IMR-90 (cell line): ENCODE measurements at regions not wholly inside any gene's neighbourhood (a gene's known extent, or its start where the extent isn't known, plus 50 kb on each side); places are given as distances from the start of the nearest gene placed in this dataset.

ENCODE experiments used
- ATAC-seq: fragments of 200-7000 bp; cut with Tn5 transposase; 2 replicates; pipeline ENCODE4 v1.9.1; 2020; ENCODE audit warnings: low read depth, mild to moderate bottlenecking, moderate library complexity
- BruUV-seq: library from RNA; stranded (reverse); fragments of 400-500 nt; replicated peaks from 2 replicates; lab custom pipeline; 2021; lab: Mats Ljungman, UMichigan
- CTCF ChIA-PET: fragments of 300-600 bp; formaldehyde crosslinking; extraction: SDS; loops from one replicate; lab custom pipeline; 2021; ENCODE audit warnings: antibody characterized with exemption; lab: Yijun Ruan, JAX
- POLR2A ChIA-PET: fragments of 300-600 bp; sonication (Branson Sonifier 250); formaldehyde crosslinking; loops from one replicate; lab custom pipeline; 2022; ENCODE audit warnings: antibody characterized with exemption; ENCODE audit not compliant: unreplicated experiment; lab: Charles Lee
- DNase-seq: peaks from one replicate; pipeline ENCODE4 v3.0.0; 2013
- H2AFZ ChIP-seq: replicated peaks from 2 replicates; pipeline ENCODE3; 2013; ENCODE audit warnings: low read length, mild to moderate bottlenecking; ENCODE audit not compliant: poor library complexity
- H2AK5ac ChIP-seq: 2 replicates; pipeline ENCODE4 v1.6.1; 2013; ENCODE audit warnings: low read depth, low read length, inconsistent platforms
- H2AK9ac ChIP-seq: replicated peaks from 2 replicates; pipeline ENCODE3; 2013; ENCODE audit warnings: mild to moderate bottlenecking, low read depth, low read length, moderate library complexity; ENCODE audit not compliant: poor library complexity
- H2BK120ac ChIP-seq: 2 replicates; pipeline ENCODE4 v1.6.1; 2013; ENCODE audit warnings: low read depth, low read length, inconsistent platforms
- H2BK15ac ChIP-seq: 3 replicates; pipeline ENCODE4 v1.6.1; 2013; ENCODE audit warnings: low read depth, low read length, inconsistent platforms
- H2BK20ac ChIP-seq: 2 replicates; pipeline ENCODE4 v1.6.1; 2013; ENCODE audit warnings: low read depth, mild to moderate bottlenecking, inconsistent platforms, low read length, moderate library complexity
- H2BK5ac ChIP-seq: 2 replicates; pipeline ENCODE4 v1.6.1; 2013; ENCODE audit warnings: mild to moderate bottlenecking, low read depth, low read length, inconsistent platforms; ENCODE audit not compliant: poor library complexity, severe bottlenecking
- H3K14ac ChIP-seq: replicated peaks from 2 replicates; pipeline ENCODE4 v1.6.1; 2013; ENCODE audit warnings: low read depth, low read length, inconsistent platforms
- H3K18ac ChIP-seq: 2 replicates; pipeline ENCODE4 v1.6.1; 2013; ENCODE audit warnings: low read depth, low read length, control low read depth
- H3K23ac ChIP-seq: 2 replicates; pipeline ENCODE4 v1.6.1; 2013; ENCODE audit warnings: low read depth, low read length, inconsistent platforms
- H3K27ac ChIP-seq: 2 replicates; pipeline ENCODE4 v1.5.1; 2013; ENCODE audit warnings: mild to moderate bottlenecking, control low read depth, low read length; ENCODE audit not compliant: insufficient read depth
- H3K27me3 ChIP-seq: 2 replicates; pipeline ENCODE4 v1.6.1; 2013; ENCODE audit warnings: low read length; ENCODE audit not compliant: control insufficient read depth, insufficient read depth
- H3K36me3 ChIP-seq: 2 replicates; pipeline ENCODE4 v1.6.1; 2013; ENCODE audit warnings: low read length, mixed read lengths; ENCODE audit not compliant: control insufficient read depth, insufficient read depth
- H3K4ac ChIP-seq: 2 replicates; pipeline ENCODE4 v1.6.1; 2013; ENCODE audit warnings: low read depth, low read length, inconsistent platforms
- H3K4me1 ChIP-seq: 2 replicates; pipeline ENCODE4 v1.6.1; 2013; ENCODE audit warnings: low read length, mixed read lengths; ENCODE audit not compliant: control insufficient read depth, insufficient read depth
- H3K4me2 ChIP-seq: 2 replicates; pipeline ENCODE4 v1.6.1; 2013; ENCODE audit warnings: low read depth, mild to moderate bottlenecking, control low read depth, low read length, moderate library complexity
- H3K4me3 ChIP-seq: 2 replicates; pipeline ENCODE4 v1.5.1; 2013; ENCODE audit warnings: low read depth, mild to moderate bottlenecking, control low read depth, low read length, moderate library complexity; ENCODE audit not compliant: insufficient read depth
- H3K56ac ChIP-seq: 2 replicates; pipeline ENCODE4 v1.6.1; 2013; ENCODE audit warnings: low read length, inconsistent platforms; ENCODE audit not compliant: insufficient read depth; ENCODE audit errors: extremely low read depth
- H3K79me1 ChIP-seq, 2 experiments: 2 replicates each; pipeline ENCODE4 v1.6.1; 2013; ENCODE audit warnings: low read length in 2 of 2, inconsistent platforms in 1 of 2, low read depth in 1 of 2
- H3K9ac ChIP-seq: 2 replicates; pipeline ENCODE4 v1.6.1; 2013; ENCODE audit warnings: low read depth, low read length, control low read depth
- H3K9me1 ChIP-seq: 2 replicates; pipeline ENCODE4 v1.6.1; 2013; ENCODE audit warnings: low read length, inconsistent platforms; ENCODE audit not compliant: insufficient read depth
- H3K9me3 ChIP-seq: 2 replicates; pipeline ENCODE4 v1.6.1; 2013; ENCODE audit warnings: low read length; ENCODE audit not compliant: control insufficient read depth, insufficient read depth
- H4K20me1 ChIP-seq: 2 replicates; pipeline ENCODE4 v1.6.1; 2013; ENCODE audit warnings: low read length, inconsistent platforms; ENCODE audit not compliant: insufficient read depth
- H4K5ac ChIP-seq: 2 replicates; pipeline ENCODE4 v1.6.1; 2013; ENCODE audit warnings: mild to moderate bottlenecking, low read depth, low read length, control low read depth
- H4K8ac ChIP-seq, 2 experiments: 2 replicates each; pipeline ENCODE4 v1.6.1; 2013; ENCODE audit warnings: low read depth in 2 of 2, low read length in 2 of 2, control low read depth in 1 of 2, inconsistent platforms in 1 of 2
- H4K91ac ChIP-seq: 2 replicates; pipeline ENCODE4 v1.6.1; 2013; ENCODE audit warnings: low read depth, low read length, inconsistent platforms; ENCODE audit not compliant: insufficient read depth
- CEBPB ChIP-seq: IDR thresholded peaks from 2 replicates; pipeline ENCODE4 v1.6.1; 2012; ENCODE audit warnings: low read depth, low read length, improper control_type of control experiment
- CHD1 ChIP-seq: IDR thresholded peaks from 2 replicates; pipeline ENCODE4 v1.6.1; 2012; ENCODE audit warnings: low read depth, low read length, improper control_type of control experiment
- CTCF ChIP-seq: conservative IDR thresholded peaks from 2 replicates; pipeline ENCODE4 v1.5.1; 2012; ENCODE audit warnings: mild to moderate bottlenecking, low read depth, low read length, improper control_type of control experiment
- FOS ChIP-seq: fragments of 150-350 bp; IDR thresholded peaks from 2 replicates; pipeline ENCODE4 v1.6.1; 2016; ENCODE audit warnings: low read depth, low read length
- MAZ ChIP-seq: IDR thresholded peaks from 2 replicates; pipeline ENCODE4 v1.6.1; 2012; ENCODE audit warnings: low read depth, mild to moderate bottlenecking, low read length, improper control_type of control experiment, moderate library complexity, borderline replicate concordance
- MXI1 ChIP-seq: IDR thresholded peaks from 2 replicates; pipeline ENCODE4 v1.6.1; 2012; ENCODE audit warnings: low read depth, mild to moderate bottlenecking, low read length, moderate library complexity, borderline replicate concordance
- NFE2L2 ChIP-seq: fragments of 150-350 bp; IDR thresholded peaks from 2 replicates; pipeline ENCODE4 v1.6.1; 2016; ENCODE audit warnings: low read depth, mild to moderate bottlenecking, low read length
- POLR2A ChIP-seq: IDR thresholded peaks from 2 replicates; pipeline ENCODE4 v1.6.1; 2012; ENCODE audit warnings: mild to moderate bottlenecking, low read depth, low read length
- RAD21 ChIP-seq: IDR thresholded peaks from 2 replicates; pipeline ENCODE4 v1.6.1; 2012; ENCODE audit warnings: low read length, improper control_type of control experiment
- RCOR1 ChIP-seq: IDR thresholded peaks from 2 replicates; pipeline ENCODE4 v1.6.1; 2012; ENCODE audit warnings: mild to moderate bottlenecking, low read length, improper control_type of control experiment; ENCODE audit not compliant: insufficient replicate concordance
- SMC3 ChIP-seq: fragments of 150-350 bp; IDR thresholded peaks from 2 replicates; pipeline ENCODE4 v1.6.1; 2016; ENCODE audit warnings: low read depth, mild to moderate bottlenecking, antibody characterized with exemption, low read length, moderate library complexity
- USF2 ChIP-seq: fragments of 150-350 bp; IDR thresholded peaks from 2 replicates; pipeline ENCODE4 v1.6.1; 2017; ENCODE audit warnings: mild to moderate bottlenecking, antibody characterized with exemption, low read length, low read depth
- WGBS, 2 experiments: methylation state at CpG; one replicate each; pipeline versions ENCODE4 v1.1.5 to v1.1.7; 2013; ENCODE audit warnings: missing lambda C conversion rate in 2 of 2; ENCODE audit not compliant: insufficient read length in 1 of 2; ENCODE audit errors: extremely low coverage in 2 of 2; 5-methylcytosine and 5-hydroxymethylcytosine counted together
- dilution Hi-C: fragments of 300-500 bp; cut with HindIII; formaldehyde crosslinking; loops from one replicate; pipeline ENCODE4 v1.14.3; 2018; ENCODE audit warnings: low sequenced_read_pairs; ENCODE audit not compliant: unreplicated experiment
- in situ Hi-C: fragments of 300-500 bp; cut with MboI; formaldehyde crosslinking; loops from 3 replicates; pipeline ENCODE4 v1.14.3; 2019; ENCODE audit warnings: low sequenced_read_pairs, inconsistent platforms, mixed read lengths
- intact Hi-C: fragments of 100-400 bp; cut with micrococcal nuclease; formaldehyde crosslinking; loops from 2 replicates; pipeline ENCODE4 v1.10.0; 2022
- TF ChIP-seq, protein P1 (sequence below): fragments of 150-350 bp; IDR thresholded peaks from 2 replicates; pipeline ENCODE4 v1.6.1; 2016; ENCODE audit warnings: low read depth, mild to moderate bottlenecking, low read length, moderate library complexity, borderline replicate concordance

DNA sequence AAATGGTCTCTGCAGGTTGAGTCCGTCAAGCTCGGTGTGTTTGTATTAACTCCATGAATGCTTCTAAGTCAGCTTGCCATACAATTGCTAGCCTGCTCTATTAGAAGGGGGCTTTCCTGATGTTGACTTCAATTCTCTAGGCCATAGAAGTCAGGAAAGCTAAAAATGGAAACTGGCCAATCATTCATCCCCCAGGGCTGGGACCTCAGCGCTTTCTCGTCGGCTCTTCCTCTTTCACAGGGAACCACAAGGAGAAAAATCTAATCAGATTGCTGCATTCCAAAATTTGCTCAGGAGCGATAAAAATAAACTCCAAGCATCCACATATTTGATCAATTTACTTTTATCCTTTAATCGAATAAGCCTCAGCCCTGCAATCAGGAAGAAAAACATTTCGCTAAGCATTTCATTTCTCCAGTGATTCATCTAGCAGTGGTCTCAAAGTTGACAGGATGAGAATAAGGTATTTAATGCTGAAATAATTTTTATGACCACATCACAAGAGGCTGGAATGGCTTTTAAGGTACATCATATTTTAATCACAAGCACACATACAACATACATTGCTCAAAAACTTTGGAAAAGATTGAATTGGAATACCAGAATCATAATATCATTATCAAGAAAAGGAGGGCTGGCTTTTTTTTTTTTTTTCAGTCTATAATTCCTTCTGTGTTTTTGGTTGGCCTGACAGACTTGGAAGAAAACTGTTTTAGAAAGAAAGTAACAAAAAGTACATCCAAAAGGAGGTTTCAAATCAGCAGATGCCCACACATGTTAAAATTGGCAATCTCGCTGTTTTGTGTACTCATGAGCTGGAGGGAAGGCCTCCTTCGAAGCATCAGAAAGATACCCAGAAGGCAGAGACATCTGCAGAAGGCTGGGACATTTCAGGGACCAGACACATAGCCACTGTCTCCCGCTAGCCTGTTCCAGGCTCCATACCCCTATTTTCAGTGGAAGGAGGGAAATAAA is 316.3 kb downstream of the NUAK1 start:
- H3K23ac ChIP-seq, result no peak overlapping the region
- DNase-seq (no peak), ATAC-seq (no peak)
- in situ Hi-C loops (no loop called here), intact Hi-C loops (no loop called here), dilution Hi-C loops (no loop called here)
- H3K9ac ChIP-seq, result no peak overlapping the region
- no peaks in the 10 kb centered on the region for H3K79me1 ChIP-seq
- no peak overlapping the region for H4K8ac ChIP-seq
- no peak overlapping the region for H3K4ac ChIP-seq
- WGBS, 2 experiments, result 80% methylated on average over 2 of the region's 11 CpGs; no CpG with 5 or more reads in 1 of the 2 experiments
- H3K56ac ChIP-seq, result no peak overlapping the region
- H2BK5ac ChIP-seq, result no peak overlapping the region
- H3K4me3 ChIP-seq, result no peak overlapping the region
- no peak overlapping the region for H3K27ac ChIP-seq
- no peaks in the 10 kb centered on the region; the same call in 1 of the 2 replicates for H3K27me3 ChIP-seq
- no peak overlapping the region for H2AK5ac ChIP-seq
- H3K14ac ChIP-seq, result no peak overlapping the region
- TF ChIP-seq CHD1, result no peak
- no peak for TF ChIP-seq RCOR1
- TF ChIP-seq, protein P1, sequence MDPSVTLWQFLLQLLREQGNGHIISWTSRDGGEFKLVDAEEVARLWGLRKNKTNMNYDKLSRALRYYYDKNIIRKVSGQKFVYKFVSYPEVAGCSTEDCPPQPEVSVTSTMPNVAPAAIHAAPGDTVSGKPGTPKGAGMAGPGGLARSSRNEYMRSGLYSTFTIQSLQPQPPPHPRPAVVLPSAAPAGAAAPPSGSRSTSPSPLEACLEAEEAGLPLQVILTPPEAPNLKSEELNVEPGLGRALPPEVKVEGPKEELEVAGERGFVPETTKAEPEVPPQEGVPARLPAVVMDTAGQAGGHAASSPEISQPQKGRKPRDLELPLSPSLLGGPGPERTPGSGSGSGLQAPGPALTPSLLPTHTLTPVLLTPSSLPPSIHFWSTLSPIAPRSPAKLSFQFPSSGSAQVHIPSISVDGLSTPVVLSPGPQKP, result no peak
- no peak for TF ChIP-seq POLR2A
- TF ChIP-seq NFE2L2, result no peak
- no peak for TF ChIP-seq CEBPB
- TF ChIP-seq MAZ, result no peak
- no peak for TF ChIP-seq RAD21
- no peak for TF ChIP-seq MXI1
- TF ChIP-seq USF2, result no peak
- no peak for TF ChIP-seq CTCF
- no peak for TF ChIP-seq FOS
- TF ChIP-seq SMC3, result no peak
- no TSS peak for BruUV-seq
- no peaks in the 10 kb centered on the region for H3K36me3 ChIP-seq
- POLR2A ChIA-PET, result no interaction called here
- H2BK15ac ChIP-seq, result no peak overlapping the region
- no peaks in the 10 kb centered on the region for H4K20me1 ChIP-seq
- no peak overlapping the region for H3K18ac ChIP-seq
- no peak overlapping the region for H2BK20ac ChIP-seq
- no peaks in the 10 kb centered on the region for H3K9me1 ChIP-seq
- no peak overlapping the region for H3K4me2 ChIP-seq
- no peaks in the 10 kb centered on the region for H3K9me3 ChIP-seq
- no peak overlapping the region for H2BK120ac ChIP-seq
- H2AFZ ChIP-seq, result no peak overlapping the region
- H4K91ac ChIP-seq, result no peak overlapping the region
- CTCF ChIA-PET, result no interaction called here
- no peak overlapping the region for H4K5ac ChIP-seq
- peaks cover 5% of the 10 kb centered on the region; the same call in 1 of the 2 replicates for H3K4me1 ChIP-seq
- no peak overlapping the region for H2AK9ac ChIP-seq
